ENCODE measurements at regions not wholly inside any gene's neighbourhood (a gene's known extent, or its start where the extent isn't known, plus 50 kb on each side); places are given as distances from the start of the nearest gene placed in this dataset.

GRCh38 chr5:97544240-97544639, 361.2 kb upstream of the RIOK2 start:
- H3K4me3 ChIP-seq (ENCODE audit: low read depth, low read length) = no peak overlapping the region
- no peak for TF ChIP-seq CTCF (conservative IDR thresholded peaks at IDR 0.05; ENCODE audit: low read depth, low read length)
- DNase-seq (ENCODE audit: low read depth) = no peak

- no peak for TF ChIP-seq CTCF (conservative IDR thresholded peaks at IDR 0.05; ENCODE audit: low read depth, low read length)
- DNase-seq (ENCODE audit: low read depth) = no peak
- H3K4me3 ChIP-seq (ENCODE audit: low read depth, low read length) = no peak overlapping the region
Measured at GRCh38 chr5:97544678-97545077, 361.6 kb upstream of the RIOK2 start.

DNA sequence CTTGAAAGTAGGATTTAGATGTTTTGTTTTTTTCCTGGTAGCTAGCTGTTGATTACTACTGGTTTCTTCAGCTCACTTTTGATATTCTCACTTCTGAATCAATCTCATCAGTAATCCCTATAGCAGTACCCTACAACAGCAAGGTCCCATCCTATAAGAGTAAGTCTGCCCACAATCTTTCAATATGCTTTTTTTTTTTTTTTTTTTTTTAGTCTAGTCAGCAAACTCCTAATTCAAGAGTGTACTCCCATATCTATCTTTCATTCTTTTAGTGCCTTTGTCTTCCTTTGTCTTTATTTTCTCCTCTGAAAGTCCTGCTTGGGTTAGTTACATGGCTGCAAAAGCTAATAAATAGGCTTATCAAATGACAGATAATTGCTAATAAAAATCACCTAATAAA, 362.4 kb upstream of the RIOK2 start:
- no peak for TF ChIP-seq CTCF (conservative IDR thresholded peaks at IDR 0.05; ENCODE audit: low read depth, low read length)
- H3K4me3 ChIP-seq (ENCODE audit: low read depth, low read length) = no peak overlapping the region
- no peak for DNase-seq (ENCODE audit: low read depth)

DNA sequence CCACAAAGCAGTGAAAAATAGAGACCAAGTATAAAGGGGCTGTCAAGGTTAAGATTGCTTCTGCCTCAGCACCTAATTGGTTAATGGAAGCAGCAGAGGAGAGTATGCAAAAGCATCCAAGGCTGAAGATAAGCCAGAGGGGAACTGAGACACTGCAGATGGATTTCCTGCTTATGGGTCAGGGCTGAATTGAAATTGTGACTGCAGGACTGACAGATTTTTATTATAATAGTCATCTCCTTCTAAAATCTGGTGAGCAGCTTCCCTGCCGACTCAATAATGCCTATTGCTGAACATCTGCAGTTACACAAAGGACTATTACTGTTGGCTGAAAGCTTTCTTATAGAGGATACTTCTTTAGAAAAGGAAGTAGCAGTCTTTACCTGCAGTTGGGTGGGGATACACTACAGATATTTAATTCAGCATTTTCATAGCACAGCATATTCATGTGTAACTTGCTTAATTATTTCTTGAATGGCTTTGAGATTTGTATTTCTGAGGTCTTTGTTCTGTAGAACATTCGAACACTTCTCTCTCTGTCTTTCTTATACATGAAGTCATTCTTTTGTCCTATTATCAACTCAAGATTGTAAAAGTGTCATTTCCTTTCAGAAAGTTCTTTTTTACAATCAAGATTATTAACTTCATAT, 363.0 kb upstream of the RIOK2 start:
- DNase-seq (ENCODE audit: low read depth) = no peak
- TF ChIP-seq CTCF (conservative IDR thresholded peaks at IDR 0.05; ENCODE audit: low read depth, low read length) = no peak
- no peak overlapping the region for H3K4me3 ChIP-seq (ENCODE audit: low read depth, low read length)

- no peak overlapping the region for H3K4me3 ChIP-seq (ENCODE audit: low read depth, low read length)
- DNase-seq (ENCODE audit: low read depth) = no peak
- TF ChIP-seq CTCF (conservative IDR thresholded peaks at IDR 0.05; ENCODE audit: low read depth, low read length) = no peak
Measured at GRCh38 chr5:97547430-97547829, 364.4 kb upstream of the RIOK2 start.

DNA sequence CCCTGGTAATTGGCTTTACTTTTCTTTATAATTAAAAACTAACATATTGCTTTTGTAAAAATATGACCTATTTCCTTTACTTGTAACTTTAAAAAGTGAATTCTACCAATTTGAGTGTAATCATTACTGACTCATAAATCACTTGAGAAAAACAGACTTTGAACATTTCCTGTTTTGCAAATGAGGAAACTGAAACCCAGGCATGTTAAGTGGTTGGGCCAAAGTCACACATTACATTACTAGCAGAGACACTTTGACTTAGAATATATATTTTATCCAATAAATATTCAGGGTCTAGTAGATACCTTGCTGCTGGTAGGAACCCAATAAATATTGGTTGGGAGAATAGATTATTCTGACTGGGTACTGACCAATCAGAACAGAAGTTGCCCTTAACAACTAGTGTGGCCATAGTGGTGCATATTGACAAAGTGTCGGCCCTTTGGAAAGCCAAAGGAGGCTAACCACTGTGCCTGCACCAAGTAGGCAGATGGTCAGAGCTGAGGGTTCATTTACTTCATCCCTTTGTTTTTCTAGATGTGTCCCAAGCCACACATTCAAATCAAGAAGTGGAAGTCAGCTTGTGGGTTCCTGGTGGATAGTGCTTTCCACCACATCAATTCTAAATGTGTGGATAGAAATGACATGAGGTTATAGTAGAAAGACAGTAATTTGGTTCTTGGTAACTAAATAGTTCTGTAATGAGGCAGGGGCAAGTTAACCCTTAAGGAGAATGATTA, 365.1 kb upstream of the RIOK2 start:
- no peak overlapping the region for H3K4me3 ChIP-seq (ENCODE audit: low read depth, low read length)
- TF ChIP-seq CTCF (conservative IDR thresholded peaks at IDR 0.05; ENCODE audit: low read depth, low read length) = no peak
- no peak for DNase-seq (ENCODE audit: low read depth)

DNA sequence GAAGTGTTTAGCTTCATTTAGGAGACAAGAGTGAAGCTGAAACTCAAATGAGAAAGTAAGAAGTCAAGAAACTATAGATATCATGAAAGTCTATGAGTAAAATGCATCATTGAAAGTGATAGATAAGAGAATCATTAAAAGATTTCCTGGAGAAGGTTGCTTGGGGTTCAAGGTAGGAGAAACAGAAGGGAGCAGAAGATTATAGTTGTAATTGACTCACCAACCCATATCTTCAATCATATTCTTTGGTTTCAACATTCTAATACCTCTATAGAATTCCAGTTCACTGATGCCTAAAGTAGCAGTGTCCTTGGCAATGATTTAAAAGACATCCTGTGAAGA, 365.7 kb upstream of the RIOK2 start:
- DNase-seq (ENCODE audit: low read depth) = no peak

More for the DNA sequence above, 365.7 kb upstream of the RIOK2 start:
- TF ChIP-seq CTCF (conservative IDR thresholded peaks at IDR 0.05; ENCODE audit: low read depth, low read length) = no peak
- no peak overlapping the region for H3K4me3 ChIP-seq (ENCODE audit: low read depth, low read length)
